SK-N-SH treated with all-trans-retinoic acid at 6 μM for 48 hours (cell line): ENCODE measurements at regions not wholly inside any gene's neighbourhood (a gene's known extent, or its start where the extent isn't known, plus 50 kb on each side); places are given as distances from the start of the nearest gene placed in this dataset.

ENCODE experiments used
- ARNTL ChIP-seq: fragments of 450-650 bp; formaldehyde crosslinking; IDR thresholded peaks from 2 replicates; pipeline ENCODE4 v1.5.0; 2020; ENCODE audit warnings: low read depth, mild to moderate bottlenecking, moderate library complexity, borderline replicate concordance
- CREB5 ChIP-seq: fragments of 250-450 bp; sonication (Bioruptor Pico); IDR thresholded peaks from 2 replicates; pipeline ENCODE4 v1.5.1; 2020; ENCODE audit warnings: low read depth, mild to moderate bottlenecking, moderate library complexity
- ISL1 ChIP-seq: fragments of 250-450 bp; sonication (Bioruptor Pico); IDR thresholded peaks from 2 replicates; pipeline ENCODE4 v2.1.2; 2022; ENCODE audit warnings: mild to moderate bottlenecking, moderate library complexity
- OSR1 ChIP-seq: fragments of 250-450 bp; sonication (Bioruptor Pico); IDR thresholded peaks from 2 replicates; pipeline ENCODE4 v1.8.0; 2022; ENCODE audit warnings: moderate library complexity, mild to moderate bottlenecking, inconsistent platforms
- POU6F1 ChIP-seq: fragments of 250-450 bp; sonication (Bioruptor Pico); IDR thresholded peaks from 2 replicates; pipeline ENCODE4 v1.8.0; 2021; ENCODE audit warnings: low read depth, mild to moderate bottlenecking, moderate library complexity, borderline replicate concordance
- PPARA ChIP-seq: fragments of 250-450 bp; sonication (Bioruptor Pico); IDR thresholded peaks from 2 replicates; pipeline ENCODE4 v1.5.0; 2020; ENCODE audit warnings: mild to moderate bottlenecking, borderline replicate concordance
- SNAI2 ChIP-seq: fragments of 250-450 bp; sonication (Bioruptor Pico); IDR thresholded peaks from 2 replicates; pipeline ENCODE4 v1.5.0; 2020; ENCODE audit warnings: mild to moderate bottlenecking, moderate library complexity
- TCF4 ChIP-seq: fragments of 250-450 bp; sonication (Bioruptor Pico); IDR thresholded peaks from 2 replicates; pipeline ENCODE4 v1.8.0; 2021; ENCODE audit warnings: mild to moderate bottlenecking, moderate library complexity, borderline replicate concordance
- TOX ChIP-seq: fragments of 250-450 bp; sonication (Bioruptor Pico); IDR thresholded peaks from 2 replicates; pipeline ENCODE4 v1.8.0; 2021; ENCODE audit warnings: mild to moderate bottlenecking, moderate library complexity, borderline replicate concordance
- ZFP3 ChIP-seq: fragments of 250-450 bp; sonication (Bioruptor Pico); IDR thresholded peaks from 2 replicates; pipeline ENCODE4 v1.5.0; 2020; ENCODE audit warnings: mild to moderate bottlenecking, moderate library complexity
- ZNF70 ChIP-seq: fragments of 450-650 bp; formaldehyde crosslinking; IDR thresholded peaks from 2 replicates; pipeline ENCODE4 v1.5.0; 2020; ENCODE audit warnings: mild to moderate bottlenecking, moderate library complexity
- TF ChIP-seq, protein P1 (sequence below): fragments of 250-450 bp; sonication (Bioruptor Pico); IDR thresholded peaks from 2 replicates; pipeline ENCODE4 v1.8.0; 2020; ENCODE audit warnings: mild to moderate bottlenecking, moderate library complexity, borderline replicate concordance

- TF ChIP-seq, protein P1, sequence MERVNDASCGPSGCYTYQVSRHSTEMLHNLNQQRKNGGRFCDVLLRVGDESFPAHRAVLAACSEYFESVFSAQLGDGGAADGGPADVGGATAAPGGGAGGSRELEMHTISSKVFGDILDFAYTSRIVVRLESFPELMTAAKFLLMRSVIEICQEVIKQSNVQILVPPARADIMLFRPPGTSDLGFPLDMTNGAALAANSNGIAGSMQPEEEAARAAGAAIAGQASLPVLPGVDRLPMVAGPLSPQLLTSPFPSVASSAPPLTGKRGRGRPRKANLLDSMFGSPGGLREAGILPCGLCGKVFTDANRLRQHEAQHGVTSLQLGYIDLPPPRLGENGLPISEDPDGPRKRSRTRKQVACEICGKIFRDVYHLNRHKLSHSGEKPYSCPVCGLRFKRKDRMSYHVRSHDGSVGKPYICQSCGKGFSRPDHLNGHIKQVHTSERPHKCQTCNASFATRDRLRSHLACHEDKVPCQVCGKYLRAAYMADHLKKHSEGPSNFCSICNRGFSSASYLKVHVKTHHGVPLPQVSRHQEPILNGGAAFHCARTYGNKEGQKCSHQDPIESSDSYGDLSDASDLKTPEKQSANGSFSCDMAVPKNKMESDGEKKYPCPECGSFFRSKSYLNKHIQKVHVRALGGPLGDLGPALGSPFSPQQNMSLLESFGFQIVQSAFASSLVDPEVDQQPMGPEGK: no peak
- no peak for TF ChIP-seq PPARA (CRISPR knock-in tag)
- TF ChIP-seq SNAI2 (CRISPR knock-in tag): no peak
- TF ChIP-seq POU6F1: no peak
- no peak for TF ChIP-seq TCF4
- no peak for TF ChIP-seq ARNTL (CRISPR knock-in tag)
- TF ChIP-seq ZFP3: no peak
- TF ChIP-seq TOX: no peak
- TF ChIP-seq ZNF70 (CRISPR knock-in tag): no peak
- TF ChIP-seq CREB5 (CRISPR knock-in tag): no peak
- TF ChIP-seq OSR1: no peak
- no peak for TF ChIP-seq ISL1 (CRISPR knock-in tag)
Measured at GRCh38 chr6:8191629-8192028, 89.3 kb upstream of the EEF1E1 start.
